GM10248 (cell line): ENCODE measurements at regions not wholly inside any gene's neighbourhood (a gene's known extent, or its start where the extent isn't known, plus 50 kb on each side); places are given as distances from the start of the nearest gene placed in this dataset.
"Not testable (repeated sequence)": the region's sequence is repeated elsewhere in the genome, so short reads cannot be mapped to it uniquely, and the experiment has no call there.

Source experiments
- CTCF ChIA-PET: fragments of 300-600 bp; sonication (Branson Sonifier 250); formaldehyde crosslinking; extraction: SDS; loops from one replicate; lab custom pipeline; 2021; ENCODE audit warnings: antibody characterized with exemption; lab: Yijun Ruan, JAX
- POLR2A ChIA-PET: fragments of 350-650 bp; sonication (Branson Sonifier 250); formaldehyde crosslinking; extraction: SDS; loops from one replicate; lab custom pipeline; 2020; ENCODE audit warnings: antibody characterized with exemption; lab: Yijun Ruan, JAX
- DNase-seq: peaks from one replicate; pipeline ENCODE4 v3.0.0; 2012; ENCODE audit errors: extremely low spot score
- CTCF ChIP-seq: IDR thresholded peaks from 2 replicates; pipeline ENCODE4 v1.5.1; 2012; ENCODE audit warnings: mild to moderate bottlenecking, low read depth; ENCODE audit errors: extremely low read depth, missing control alignments, control extremely low read depth

GRCh38 chr9:40971773-40972172 lies 156.7 kb downstream of the FOXD4L6 start:
- CTCF ChIA-PET, POLR2A ChIA-PET, DNase-seq: not testable (repeated sequence)

GRCh38 chr9:40970340-40970739 lies 158.1 kb downstream of the FOXD4L6 start:
- DNase-seq, CTCF ChIA-PET, POLR2A ChIA-PET: not testable (repeated sequence)

GRCh38 chr9:40962461-40962860 lies 166.0 kb downstream of the FOXD4L6 start:
- CTCF ChIA-PET = not testable (repeated sequence)

GRCh38 chr9:40951876-40952494 lies 176.5 kb downstream of the FOXD4L6 start:
- CTCF ChIA-PET, POLR2A ChIA-PET, DNase-seq: not testable (repeated sequence)

More at GRCh38 chr9:40962461-40962860, 166.0 kb downstream of the FOXD4L6 start:
- POLR2A ChIA-PET, DNase-seq: not testable (repeated sequence)

- CTCF ChIA-PET, DNase-seq, POLR2A ChIA-PET: not testable (repeated sequence)
Measured at GRCh38 chr9:40946228-40946627, 182.3 kb downstream of the FOXD4L6 start.

GRCh38 chr9:40942730-40943129 lies 185.8 kb downstream of the FOXD4L6 start:
- CTCF ChIA-PET, POLR2A ChIA-PET, DNase-seq: not testable (repeated sequence)

- POLR2A ChIA-PET, DNase-seq, CTCF ChIA-PET: not testable (repeated sequence)
Measured at GRCh38 chr9:40939888-40940209, 188.6 kb downstream of the FOXD4L6 start.

GRCh38 chr9:40939201-40939887 lies 189.1 kb downstream of the FOXD4L6 start:
- POLR2A ChIA-PET, DNase-seq, CTCF ChIA-PET: not testable (repeated sequence)

- TF ChIP-seq CTCF = no peak
- no peak for DNase-seq
- CTCF ChIA-PET = no interaction called here
- POLR2A ChIA-PET = no interaction called here
Measured at GRCh38 chr9:40935336-40935735, 193.1 kb downstream of the FOXD4L6 start.

- DNase-seq, CTCF ChIA-PET, POLR2A ChIA-PET: not testable (repeated sequence)
Measured at GRCh38 chr9:40934480-40934879, 194.0 kb downstream of the FOXD4L6 start.

GRCh38 chr9:40930426-40930825 lies 198.1 kb downstream of the FOXD4L6 start:
- POLR2A ChIA-PET, DNase-seq, CTCF ChIA-PET: not testable (repeated sequence)

GRCh38 chr9:40929488-40929845 lies 199.0 kb downstream of the FOXD4L6 start:
- POLR2A ChIA-PET, CTCF ChIA-PET, DNase-seq: not testable (repeated sequence)

- ChIA-PET POLR2A (no interaction called here), CTCF (no interaction called here)
- no peak for TF ChIP-seq CTCF
- no peak for DNase-seq
Measured at GRCh38 chr9:40928803-40929487, 199.5 kb downstream of the FOXD4L6 start.
